NCI-H2107 treated with DMSO at 0.1 percent for 48 hours (cell line): ENCODE measurements at regions not wholly inside any gene's neighbourhood (a gene's known extent, or its start where the extent isn't known, plus 50 kb on each side); places are given as distances from the start of the nearest gene placed in this dataset.

Source experiments
- DNase-seq: peaks from one replicate; lab custom pipeline; 2025; ENCODE audit not compliant: unreplicated experiment; lab: John Stamatoyannopoulos, UW

DNA sequence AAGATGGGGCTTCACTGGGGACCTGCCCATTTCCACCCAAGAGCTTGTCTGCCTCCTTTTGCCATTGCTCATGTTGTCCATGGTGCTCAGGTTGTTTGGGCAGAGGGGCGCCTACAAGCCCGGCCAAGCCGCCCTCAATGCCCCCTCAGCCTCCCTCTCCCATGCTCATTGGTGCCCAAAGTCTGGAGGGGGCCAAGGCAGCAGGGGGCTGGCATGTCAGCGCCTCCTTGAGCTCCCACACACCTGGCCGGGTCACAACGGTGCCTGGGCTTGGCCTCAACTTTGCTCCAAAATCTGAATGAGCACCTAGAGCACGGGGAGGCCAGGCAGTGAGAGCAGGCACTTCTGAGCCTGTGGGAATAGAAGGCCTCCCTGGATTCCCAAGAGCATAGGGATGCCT is 1598.8 kb downstream of the PCDH7 start:
- no peak for DNase-seq

DNA sequence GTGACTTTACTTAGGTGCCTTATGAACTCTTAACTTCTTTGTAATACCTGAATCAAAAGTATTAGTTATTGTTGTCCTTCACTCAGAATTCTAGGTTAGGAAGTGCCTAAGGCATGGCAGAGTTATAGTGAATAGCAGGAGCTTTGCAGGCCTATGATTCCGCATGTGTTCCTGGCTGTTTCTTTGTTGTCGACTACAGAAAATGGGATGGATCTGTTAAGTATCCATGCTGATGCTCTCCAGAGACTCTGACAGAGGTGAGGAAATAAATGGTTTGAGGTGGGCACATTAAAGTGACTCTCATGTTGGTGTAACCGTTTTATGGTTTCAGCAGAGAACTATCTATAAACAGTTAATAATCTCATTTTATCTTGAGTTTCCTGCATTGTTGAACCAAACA is 1601.3 kb downstream of the PCDH7 start:
- DNase-seq: no peak

DNA sequence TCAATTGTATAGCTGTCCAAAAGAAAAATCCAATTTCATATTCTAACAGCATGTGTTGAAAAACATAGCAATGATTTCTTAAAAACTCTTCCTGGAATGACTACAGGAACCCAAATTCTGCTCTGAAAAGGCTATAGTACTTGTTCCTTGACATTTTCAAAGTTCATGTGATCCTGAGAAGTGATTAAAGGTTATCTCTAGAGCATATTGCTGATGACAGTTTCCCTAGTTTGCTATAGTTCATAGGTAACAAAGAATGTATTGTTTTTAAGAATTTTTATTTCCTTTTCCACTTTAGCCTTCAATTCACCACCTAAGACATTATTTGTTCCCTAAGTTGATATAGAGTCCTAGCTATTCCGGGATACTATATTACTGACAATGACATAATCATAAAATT is 1614.6 kb downstream of the PCDH7 start:
- no peak for DNase-seq

DNA sequence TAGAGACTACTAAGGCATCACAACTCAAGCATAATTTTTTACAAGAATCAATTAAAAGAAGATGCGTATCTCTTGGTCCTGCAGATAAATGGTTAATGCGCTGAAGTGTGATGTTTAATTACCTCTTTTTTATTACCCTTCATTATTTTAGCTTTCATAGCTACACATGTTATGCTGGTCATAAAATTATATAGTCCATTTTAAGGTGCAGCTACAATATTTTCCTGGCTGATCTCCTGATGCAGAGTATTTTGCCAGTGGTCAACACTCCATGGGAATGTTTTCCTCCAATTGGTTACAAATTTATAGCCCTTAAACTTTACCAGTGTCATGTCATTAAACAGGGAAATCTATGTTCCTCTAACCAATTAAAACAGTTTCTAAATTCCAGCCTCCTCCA is 1617.2 kb downstream of the PCDH7 start:
- DNase-seq: no peak

DNA sequence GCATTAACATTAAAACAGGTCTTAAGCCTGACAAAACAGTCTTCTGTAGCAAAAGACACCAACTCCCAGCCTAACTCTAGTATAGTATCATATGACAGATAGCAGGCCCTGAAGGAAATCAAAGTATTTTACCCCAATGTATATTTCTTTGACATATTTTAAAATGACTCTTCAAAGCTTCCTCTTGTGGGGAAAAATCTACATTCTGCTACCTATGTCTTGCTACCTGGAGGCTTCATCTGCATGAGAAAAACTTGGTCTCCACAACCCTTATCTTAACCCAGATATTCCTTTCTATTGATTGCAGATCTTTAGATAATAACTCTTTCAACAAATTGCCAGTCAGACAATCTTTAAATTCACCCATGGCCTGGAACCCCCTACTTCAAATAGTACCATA is 1620.4 kb downstream of the PCDH7 start:
- no peak for DNase-seq

- no peak for DNase-seq
Measured at GRCh38 chr4:32341342-32341741, 1621.2 kb downstream of the PCDH7 start.

- no peak for DNase-seq
Measured at GRCh38 chr4:32342054-32342453, 1621.9 kb downstream of the PCDH7 start.

GRCh38 chr4:32349026-32349425 is 1628.9 kb downstream of the PCDH7 start:
- DNase-seq: no peak

GRCh38 chr4:32374206-32374605 is 1654.0 kb downstream of the PCDH7 start:
- DNase-seq: no peak

DNA sequence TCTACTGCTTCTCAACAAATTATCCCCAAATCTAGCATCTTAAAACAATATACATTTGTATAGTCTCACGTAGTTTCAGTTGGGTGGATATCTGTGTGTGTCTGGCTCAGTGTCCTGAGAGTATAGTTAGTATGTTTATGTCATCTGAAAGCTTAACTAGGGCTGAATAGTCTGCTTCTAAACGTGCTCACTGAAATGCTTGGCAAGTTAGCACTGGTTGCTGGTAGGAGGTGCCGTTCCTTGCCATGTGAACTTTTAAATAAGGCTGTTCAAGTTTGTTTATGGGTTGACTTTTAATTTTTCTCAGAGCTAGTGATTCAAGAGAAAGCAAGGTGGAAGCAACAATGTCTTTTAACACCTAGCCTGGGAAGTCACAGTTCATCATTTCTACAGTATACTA is 1673.6 kb downstream of the PCDH7 start:
- no peak for DNase-seq

GRCh38 chr4:32394255-32394654 is 1674.1 kb downstream of the PCDH7 start:
- no peak for DNase-seq

GRCh38 chr4:32396507-32397070 is 1676.4 kb downstream of the PCDH7 start:
- DNase-seq: no peak

DNA sequence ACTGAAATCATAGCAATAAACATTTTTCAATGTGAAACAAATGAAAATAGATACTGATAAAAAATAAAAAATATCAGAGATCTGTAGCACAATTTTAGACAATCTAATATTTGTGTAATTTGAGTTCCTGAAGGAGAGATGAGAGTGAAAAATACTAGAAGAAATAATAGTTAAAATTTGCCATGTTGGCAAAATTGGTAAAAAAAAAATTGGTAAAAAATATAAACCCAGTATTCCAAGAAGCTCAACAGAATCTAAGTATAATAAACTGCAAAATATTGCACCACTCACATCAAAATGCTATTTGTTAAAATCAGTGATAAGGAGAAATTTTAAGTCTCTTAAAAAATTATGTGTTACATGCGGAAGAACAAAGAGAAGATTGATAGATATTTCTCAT is 1680.7 kb downstream of the PCDH7 start:
- no peak for DNase-seq

DNA sequence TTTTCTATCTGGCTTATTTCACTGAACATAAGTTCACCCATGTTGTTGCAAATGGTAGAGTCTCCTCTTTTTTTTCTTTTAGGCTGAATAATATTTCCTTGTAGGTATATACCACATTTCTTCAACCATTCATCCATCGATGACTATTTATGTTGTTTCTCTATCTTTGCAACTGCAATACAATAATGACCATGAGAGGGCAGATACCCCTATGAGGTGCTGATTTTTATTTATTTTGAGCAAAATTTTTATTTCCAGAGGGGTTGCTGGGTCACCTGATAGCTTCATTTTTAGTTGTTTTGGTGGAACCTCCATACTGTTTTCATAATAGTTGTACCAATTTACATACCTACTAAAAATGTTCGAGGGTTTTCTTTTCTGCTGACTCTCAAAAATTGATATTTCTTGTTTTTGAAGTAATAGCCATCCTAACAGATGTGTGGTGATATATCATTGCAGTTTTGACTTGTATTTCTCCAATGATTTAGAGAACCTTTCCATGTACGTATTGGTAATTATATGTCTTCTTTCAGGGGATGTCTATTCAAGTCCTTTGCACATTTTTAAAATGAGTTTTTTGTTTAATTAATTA is 1697.0 kb downstream of the PCDH7 start:
- no peak for DNase-seq

- DNase-seq: no peak
Measured at GRCh38 chr4:32423267-32423666, 1703.1 kb downstream of the PCDH7 start.

DNA sequence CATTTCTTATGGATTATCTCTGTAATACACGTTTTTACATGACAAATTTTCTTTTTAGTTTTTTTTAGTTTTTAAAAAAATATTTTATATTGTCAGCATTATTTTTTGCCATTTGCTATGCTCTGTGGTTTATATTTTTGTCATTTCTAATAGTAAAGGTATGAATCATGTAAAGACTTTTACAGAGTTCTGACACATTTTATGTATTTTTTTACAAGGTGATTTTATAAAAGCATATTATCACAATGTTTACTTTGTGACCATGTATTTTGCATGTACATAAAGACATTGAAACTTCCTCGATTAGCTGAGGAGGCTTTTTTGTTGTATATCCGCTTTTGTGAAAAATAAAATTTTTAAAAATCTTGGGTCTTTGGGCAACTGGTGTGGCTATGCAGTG is 1705.1 kb downstream of the PCDH7 start:
- DNase-seq: no peak

- no peak for DNase-seq
Measured at GRCh38 chr4:32427566-32427965, 1707.4 kb downstream of the PCDH7 start.

GRCh38 chr4:32429151-32429550 is 1709.0 kb downstream of the PCDH7 start:
- DNase-seq: no peak

DNA sequence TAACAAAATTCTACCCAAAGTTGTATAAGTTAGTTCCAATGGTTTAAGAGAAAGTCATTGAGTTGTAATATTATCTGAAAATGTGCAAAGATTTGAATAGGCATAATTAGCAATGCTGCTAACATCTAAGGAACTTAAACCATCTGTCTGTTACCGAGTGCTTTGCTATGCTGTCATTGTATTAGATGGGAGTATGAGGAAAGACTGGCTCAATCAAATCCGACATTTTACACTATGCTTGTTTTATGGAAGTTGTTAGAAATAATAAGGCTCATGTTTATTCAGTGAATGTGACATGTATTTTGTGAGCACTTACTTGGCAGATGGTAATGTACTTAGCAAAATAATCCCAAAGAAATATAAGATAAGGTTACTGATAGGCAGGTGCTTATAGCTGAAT is 1715.1 kb downstream of the PCDH7 start:
- no peak for DNase-seq

- DNase-seq: no peak
Measured at GRCh38 chr4:32436816-32437215, 1716.6 kb downstream of the PCDH7 start.

DNA sequence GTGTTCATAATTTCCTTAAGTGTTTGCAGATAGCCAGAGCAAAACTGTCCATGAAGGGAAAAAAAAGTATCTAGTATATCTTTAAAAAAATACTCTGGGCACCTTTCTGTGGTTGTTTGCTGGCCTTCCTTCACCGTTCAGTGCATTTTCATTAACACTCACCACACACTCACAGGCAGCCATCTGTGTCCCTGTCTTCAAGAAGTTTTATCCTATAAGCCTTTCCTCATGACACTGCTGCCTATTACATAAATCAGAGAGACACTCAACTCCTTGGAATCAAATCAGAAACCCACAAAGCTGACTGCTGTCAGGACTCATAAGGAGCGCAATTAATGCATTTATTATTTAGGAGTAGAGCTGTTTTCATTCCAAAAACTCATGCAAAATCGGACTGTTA is 1720.2 kb downstream of the PCDH7 start:
- no peak for DNase-seq

DNA sequence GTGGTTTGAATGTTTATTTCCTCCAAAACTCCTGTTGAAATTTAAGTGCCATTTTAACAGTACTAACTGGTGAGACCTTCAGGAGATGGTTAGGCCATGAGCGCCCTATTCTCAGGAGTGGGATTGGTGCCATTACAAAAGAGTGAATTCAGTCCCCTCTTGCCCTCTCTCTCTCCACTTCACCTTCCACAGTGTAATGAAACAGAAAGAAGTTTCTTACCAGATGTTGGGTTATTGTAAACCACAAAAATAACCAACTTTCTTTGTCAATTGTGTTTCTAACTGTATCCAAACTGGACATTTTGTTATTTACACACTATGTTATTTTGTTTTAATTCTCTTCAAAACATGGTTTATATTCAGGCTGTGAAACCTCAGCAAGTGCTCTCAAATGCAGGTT is 1734.3 kb downstream of the PCDH7 start:
- DNase-seq: no peak

GRCh38 chr4:32455231-32455630 is 1735.1 kb downstream of the PCDH7 start:
- DNase-seq: no peak
